ENCODE measurements at regions not wholly inside any gene's neighbourhood (a gene's known extent, or its start where the extent isn't known, plus 50 kb on each side); places are given as distances from the start of the nearest gene placed in this dataset.

DNA sequence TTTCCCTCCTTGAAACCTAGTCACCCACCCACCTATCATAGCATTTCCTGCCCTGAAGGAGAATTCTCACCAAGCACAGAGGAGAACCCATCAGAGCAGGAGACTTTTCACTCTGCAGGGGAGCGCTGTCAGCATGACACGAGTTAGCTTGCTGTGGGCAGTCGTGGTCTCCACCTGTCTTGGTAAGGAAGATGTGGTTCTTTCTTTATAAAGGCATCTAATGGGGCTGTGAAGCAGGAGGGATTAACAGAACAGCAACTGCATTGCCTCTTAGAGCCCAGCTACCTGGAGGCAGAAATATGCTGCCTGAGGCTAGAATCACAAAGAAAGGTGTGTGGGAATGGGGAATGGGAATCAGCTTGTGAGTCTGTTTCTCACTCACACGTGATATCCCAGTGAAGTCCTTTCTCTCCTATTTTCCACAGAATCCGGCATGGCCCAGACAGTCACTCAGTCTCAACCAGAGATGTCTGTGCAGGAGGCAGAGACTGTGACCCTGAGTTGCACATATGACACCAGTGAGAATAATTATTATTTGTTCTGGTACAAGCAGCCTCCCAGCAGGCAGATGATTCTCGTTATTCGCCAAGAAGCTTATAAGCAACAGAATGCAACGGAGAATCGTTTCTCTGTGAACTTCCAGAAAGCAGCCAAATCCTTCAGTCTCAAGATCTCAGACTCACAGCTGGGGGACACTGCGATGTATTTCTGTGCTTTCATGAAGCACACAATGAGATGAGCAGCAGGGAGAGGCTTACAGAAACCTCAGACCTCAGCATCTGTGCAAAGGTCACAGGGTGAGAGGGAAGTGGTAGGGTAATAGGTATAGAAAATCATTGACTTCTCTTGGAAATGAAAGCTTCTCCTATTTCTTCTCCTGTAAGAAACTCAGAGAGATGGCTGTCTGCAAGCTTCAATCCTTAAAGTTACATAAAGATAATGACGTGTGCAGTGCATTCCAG is 316.9 kb downstream of the DAD1 start:
- TF ChIP-seq GATA2 (IDR thresholded peaks at IDR 0.05; ENCODE audit: low read depth, low read length) (no peak), GATA3 (IDR thresholded peaks at IDR 0.05; ENCODE audit: low read depth, low read length) (no peak)

DNA sequence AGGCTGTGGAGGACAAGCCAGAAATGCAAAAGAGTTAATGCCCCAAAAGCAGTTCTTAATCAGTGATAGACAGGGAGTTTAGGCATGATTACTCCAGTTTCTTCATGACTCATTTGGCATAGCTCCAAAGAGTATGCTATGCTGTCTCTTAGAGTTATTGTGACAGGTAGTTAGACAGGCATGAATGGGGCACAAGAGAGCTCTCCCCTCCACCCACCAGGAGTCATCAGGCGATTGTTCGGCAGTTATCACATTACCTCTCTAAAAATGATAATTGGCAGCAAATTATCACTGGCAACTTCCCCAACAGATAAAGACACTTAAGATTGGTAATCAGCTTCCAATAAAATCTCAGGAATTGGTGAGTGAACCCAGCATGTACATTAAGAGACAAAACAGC is 320.1 kb downstream of the DAD1 start:
- TF ChIP-seq GATA3 (IDR thresholded peaks at IDR 0.05; ENCODE audit: low read depth, low read length) (no peak), GATA2 (IDR thresholded peaks at IDR 0.05; ENCODE audit: low read depth, low read length) (no peak)

DNA sequence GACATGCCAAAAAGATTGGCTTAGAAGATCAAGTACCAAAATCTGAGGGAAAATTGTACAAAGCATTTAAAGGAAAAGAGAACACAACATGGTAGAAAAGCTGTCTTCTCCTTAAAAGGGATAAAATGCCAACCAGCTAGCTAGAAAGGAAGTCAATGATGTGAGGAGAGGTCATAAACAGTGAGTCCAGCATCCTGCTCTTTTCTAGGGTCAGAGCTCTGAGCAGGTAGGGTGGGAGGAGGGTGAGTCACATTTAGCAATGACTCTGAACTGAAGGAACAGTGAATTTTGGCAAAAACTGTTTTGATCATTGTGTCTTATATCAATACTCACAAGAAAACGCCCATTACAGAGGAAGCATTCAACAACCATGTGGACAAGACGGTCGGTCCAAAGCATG is 322.3 kb downstream of the DAD1 start:
- no peak for TF ChIP-seq GATA2 (IDR thresholded peaks at IDR 0.05; ENCODE audit: low read depth, low read length)
- no peak for TF ChIP-seq GATA3 (IDR thresholded peaks at IDR 0.05; ENCODE audit: low read depth, low read length)

DNA sequence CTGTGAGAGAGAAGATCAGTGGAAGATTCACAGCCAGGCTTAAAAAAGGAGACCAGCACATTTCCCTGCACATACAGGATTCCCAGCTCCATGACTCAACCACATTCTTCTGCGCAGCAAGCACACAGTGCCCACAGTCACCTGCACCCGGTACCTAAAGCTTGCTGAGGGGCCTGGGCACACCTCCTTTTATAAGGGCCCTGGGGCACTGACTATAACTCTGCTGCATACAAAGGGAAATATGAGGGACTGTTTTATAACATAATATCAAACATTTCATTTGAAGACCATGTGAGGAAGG is 322.9 kb downstream of the DAD1 start:
- TF ChIP-seq GATA2 (IDR thresholded peaks at IDR 0.05; ENCODE audit: low read depth, low read length) (no peak), GATA3 (IDR thresholded peaks at IDR 0.05; ENCODE audit: low read depth, low read length) (no peak)

DNA sequence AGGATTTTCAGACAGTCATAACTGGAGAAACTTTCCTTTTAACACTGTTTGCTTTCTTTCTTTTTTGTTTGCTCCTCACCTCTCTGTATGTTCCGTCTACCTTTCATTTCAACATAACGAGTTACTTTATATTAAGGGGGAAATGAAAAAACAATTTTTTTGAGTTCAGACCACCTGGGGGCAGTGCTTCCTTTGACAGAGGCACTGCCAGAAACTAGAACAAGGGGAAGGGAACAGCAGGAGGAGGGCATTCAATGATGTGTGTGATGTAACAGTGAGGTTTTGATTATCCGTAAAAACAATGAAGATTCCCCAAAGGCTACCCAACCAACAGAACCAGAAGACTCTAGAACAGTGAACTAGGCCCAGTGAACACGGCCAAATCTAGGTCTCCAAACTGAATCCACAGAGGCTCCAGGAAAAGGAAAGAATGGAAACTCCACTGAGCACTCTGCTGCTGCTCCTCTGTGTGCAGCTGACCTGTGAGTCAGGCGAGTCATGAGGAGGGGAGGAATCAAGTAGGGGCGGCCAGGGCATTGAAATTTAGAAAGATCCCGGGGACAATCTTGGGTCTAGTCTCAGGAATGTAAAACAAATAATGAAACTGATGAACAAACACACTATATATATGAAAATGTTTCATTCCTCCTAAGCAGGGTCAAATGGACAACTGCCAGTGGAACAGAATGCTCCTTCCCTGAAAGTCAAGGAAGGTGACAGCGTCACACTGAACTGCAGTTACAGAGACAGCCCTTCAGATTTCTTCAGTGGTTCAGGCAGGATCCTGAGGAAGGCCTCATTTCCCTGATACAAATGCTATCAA is 323.5 kb downstream of the DAD1 start:
- TF ChIP-seq GATA2 (IDR thresholded peaks at IDR 0.05; ENCODE audit: low read depth, low read length): no peak
- no peak for TF ChIP-seq GATA3 (IDR thresholded peaks at IDR 0.05; ENCODE audit: low read depth, low read length)

DNA sequence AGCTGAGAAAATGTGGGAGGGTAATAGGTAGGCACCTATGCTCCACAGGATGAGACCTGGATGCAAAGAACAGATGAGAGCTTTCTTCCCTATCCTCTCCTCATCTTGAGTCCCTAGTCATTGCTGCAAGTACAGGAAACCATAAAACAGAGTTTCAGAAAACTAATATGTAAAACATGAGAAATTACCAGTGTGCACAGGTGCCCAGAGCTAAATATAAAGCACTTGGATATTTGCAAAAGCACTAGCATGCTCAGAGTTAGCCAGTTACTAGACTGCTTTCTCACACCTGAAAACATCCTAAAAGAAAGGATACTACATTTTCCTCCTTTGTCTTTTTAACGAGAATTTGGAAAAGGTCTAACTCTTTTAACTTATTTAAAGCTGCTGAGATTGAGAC is 324.3 kb downstream of the DAD1 start:
- TF ChIP-seq GATA3 (IDR thresholded peaks at IDR 0.05; ENCODE audit: low read depth, low read length) (no peak), GATA2 (IDR thresholded peaks at IDR 0.05; ENCODE audit: low read depth, low read length) (no peak)

DNA sequence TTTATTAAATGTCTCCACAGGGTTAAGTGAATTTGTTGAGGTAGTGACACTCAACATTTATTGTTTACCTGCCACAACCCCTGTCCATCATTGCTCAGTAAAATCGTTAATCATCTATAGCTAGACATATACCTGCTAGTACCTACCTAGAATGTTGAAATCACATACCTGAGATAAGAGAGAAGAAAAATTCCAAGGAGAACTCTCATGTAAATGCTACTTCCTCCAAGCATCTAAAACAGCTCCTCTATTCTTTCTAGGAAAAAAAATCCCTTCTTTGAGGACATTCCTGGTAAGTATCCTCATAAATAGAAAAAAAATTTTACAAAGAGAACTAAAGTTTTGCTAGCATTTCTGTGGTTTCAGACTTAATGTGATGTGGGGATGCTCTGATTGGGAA is 325.1 kb downstream of the DAD1 start:
- no peak for TF ChIP-seq GATA2 (IDR thresholded peaks at IDR 0.05; ENCODE audit: low read depth, low read length)

DNA sequence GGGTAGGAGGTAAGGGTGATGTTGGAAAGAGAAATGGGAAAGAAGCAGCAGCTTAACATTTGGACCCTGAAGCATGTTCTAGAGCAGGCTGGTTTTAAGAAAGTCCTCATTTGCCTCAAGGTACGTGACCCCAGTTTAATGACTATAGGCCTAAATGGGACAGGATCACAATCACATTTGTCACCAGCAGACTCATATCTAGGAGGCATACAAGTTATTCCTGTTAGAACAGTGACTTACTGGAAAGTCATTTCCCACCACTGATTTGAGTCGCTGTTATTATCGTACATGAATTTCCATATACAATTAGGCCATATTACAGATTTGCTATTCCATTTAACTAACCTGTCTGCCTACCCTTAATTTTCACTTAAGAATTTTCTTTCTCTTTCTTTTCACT is 326.1 kb downstream of the DAD1 start:
- TF ChIP-seq GATA3 (IDR thresholded peaks at IDR 0.05; ENCODE audit: low read depth, low read length): no peak
- no peak for TF ChIP-seq GATA2 (IDR thresholded peaks at IDR 0.05; ENCODE audit: low read depth, low read length)

DNA sequence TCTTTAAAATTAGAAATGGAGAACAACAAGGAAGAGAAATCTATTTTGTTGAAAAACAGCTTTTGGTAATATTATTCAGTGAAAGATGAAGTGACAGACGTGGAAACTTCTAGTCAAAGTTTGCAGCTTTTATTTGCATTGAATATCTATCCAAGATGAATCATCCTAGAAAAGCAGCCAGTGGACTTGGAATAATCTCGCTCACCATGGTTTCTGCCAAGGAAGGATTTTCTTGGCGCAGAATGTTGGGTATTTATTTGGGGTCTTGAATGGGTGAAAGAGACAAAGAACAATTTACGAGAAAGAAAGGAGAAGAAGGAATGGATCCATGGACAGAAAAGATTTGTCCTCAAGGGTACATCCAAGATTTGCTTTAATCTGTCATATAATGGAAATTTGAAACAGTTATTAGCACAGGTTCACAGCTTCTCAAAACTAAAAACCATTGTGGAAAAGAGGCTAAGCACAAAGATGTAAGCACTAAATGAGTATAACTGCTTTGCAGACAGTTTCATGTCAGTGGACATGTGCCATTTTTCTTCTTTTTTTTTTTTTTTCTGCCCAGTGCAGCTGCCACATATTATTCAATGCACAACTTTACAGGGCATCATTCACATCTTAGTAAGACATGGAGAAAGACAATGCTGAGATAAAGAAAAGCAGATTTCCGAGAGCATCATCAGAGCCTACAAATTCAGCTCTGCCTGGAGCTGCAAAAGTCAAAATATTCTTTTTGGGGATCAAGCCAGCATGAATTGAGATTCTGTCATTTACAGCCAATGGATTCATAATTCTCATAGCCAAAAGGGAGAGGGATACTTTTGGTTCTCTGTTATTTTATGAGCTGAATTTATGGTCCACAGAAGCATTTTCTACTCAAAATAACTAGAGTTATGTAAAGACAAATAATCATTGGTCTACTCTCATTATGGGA is 333.7 kb downstream of the DAD1 start:
- TF ChIP-seq GATA2 (IDR thresholded peaks at IDR 0.05; ENCODE audit: low read depth, low read length) (no peak), GATA3 (IDR thresholded peaks at IDR 0.05; ENCODE audit: low read depth, low read length) (no peak)

DNA sequence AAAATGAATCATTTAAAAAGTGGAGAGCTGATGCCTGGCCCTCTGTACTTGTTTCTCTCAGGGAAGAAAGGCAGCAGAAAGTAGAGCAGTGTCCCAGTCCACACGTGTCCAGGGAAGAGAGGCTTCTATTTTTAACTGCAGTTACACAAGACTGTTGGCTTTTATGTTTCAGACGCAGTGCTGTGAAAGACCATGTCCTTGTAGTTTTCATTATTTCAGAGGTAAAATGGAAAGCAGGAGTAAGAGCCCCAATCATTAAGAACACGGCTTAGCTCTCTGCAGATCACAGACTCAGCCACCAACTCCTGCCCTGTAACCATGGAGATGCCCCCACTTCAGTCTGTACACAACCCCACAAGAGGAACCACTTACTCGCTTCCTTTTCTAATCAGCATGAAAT is 336.3 kb downstream of the DAD1 start:
- TF ChIP-seq GATA2 (IDR thresholded peaks at IDR 0.05; ENCODE audit: low read depth, low read length) (no peak), GATA3 (IDR thresholded peaks at IDR 0.05; ENCODE audit: low read depth, low read length) (no peak)

DNA sequence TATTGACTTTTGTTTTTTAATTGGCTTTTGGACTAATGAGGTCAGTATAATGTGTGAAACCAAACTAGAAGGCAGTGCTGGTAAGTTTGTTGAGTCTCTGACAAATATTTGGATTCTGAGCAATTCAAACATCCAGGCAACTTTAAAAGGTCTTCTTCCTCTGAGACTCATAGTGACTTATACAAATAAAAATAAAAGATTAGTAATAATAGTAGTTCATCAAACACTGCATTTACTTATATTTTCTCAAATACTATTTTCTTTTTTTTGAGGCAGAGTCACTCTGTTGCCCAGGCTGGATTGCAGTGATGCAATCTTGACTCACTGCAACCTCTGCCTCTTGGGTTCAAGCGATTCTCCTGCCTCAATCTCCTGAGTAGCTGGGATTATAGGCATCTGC is 337.9 kb downstream of the DAD1 start:
- TF ChIP-seq GATA2 (IDR thresholded peaks at IDR 0.05; ENCODE audit: low read depth, low read length) (no peak), GATA3 (IDR thresholded peaks at IDR 0.05; ENCODE audit: low read depth, low read length) (no peak)

DNA sequence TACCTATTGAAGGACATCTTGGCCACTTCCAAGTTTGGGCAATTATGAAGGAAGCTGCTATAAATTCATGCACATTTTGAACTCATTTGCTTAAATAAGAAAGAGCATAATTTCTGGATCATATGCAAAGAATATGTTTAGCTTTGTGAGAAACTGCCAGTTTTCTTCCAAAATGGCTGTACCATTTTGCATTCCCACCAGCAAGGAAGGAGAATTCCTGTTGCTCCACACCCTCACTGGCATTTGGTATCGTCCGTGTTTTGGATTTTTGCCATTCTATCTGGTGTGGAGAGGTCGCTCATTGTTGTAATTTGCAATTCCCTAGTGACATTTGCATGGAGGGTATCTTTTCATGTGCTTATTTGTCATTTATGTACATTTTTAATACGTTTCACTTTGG is 339.3 kb downstream of the DAD1 start:
- TF ChIP-seq GATA3 (IDR thresholded peaks at IDR 0.05; ENCODE audit: low read depth, low read length) (no peak), GATA2 (IDR thresholded peaks at IDR 0.05; ENCODE audit: low read depth, low read length) (no peak)

DNA sequence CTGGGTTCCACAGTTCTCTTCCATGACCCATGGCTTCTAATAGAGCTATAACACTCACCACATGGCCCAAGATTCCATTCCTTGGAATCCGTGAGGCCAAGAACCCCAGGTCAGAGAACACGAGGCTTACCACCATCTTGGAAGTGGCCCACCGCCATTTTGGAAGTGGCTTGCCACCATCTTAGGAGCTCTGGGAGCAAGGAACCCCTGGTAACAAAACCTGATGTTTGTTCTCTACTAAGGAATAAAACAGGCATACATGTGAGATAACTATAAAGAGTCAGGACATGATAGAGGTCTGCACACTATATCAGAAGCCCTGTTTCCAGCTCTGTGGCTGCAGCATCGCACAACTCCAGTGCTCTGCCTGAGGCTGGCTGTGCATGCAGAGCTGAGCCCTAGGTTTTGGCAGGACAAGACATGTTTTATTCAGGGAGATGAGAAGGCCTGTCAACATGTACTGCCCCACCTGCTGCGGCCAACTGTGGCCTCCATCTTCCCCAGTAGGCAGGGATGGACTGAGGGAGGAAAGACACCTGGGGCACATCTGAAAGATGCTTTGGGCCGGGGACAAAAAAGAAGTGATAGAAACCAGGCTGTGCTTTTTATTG is 344.9 kb downstream of the DAD1 start:
- TF ChIP-seq GATA3 (IDR thresholded peaks at IDR 0.05; ENCODE audit: low read depth, low read length) (no peak), GATA2 (IDR thresholded peaks at IDR 0.05; ENCODE audit: low read depth, low read length) (no peak)

DNA sequence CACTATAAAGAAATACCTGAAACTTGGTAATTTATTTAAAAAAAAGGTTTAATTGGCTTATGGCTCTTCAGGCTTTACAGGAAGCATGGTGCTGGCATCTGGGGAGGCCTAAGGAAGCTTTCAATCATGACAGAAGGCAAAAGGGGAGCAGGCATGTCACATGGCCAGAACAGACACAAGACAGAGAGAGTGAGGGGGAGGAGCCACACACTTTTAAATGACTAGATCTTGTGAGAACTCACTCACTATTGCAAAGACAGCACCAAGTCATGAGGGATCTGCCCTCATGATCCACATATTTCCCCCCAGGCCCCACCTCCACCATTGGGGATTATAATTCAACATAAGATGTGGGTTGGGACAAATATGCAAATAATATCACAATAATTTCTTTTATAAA is 355.6 kb downstream of the DAD1 start:
- TF ChIP-seq GATA3 (IDR thresholded peaks at IDR 0.05; ENCODE audit: low read depth, low read length): no peak
- TF ChIP-seq GATA2 (IDR thresholded peaks at IDR 0.05; ENCODE audit: low read depth, low read length): no peak
